Inflammatory macrophage (primary cell): ENCODE measurements at regions not wholly inside any gene's neighbourhood (a gene's known extent, or its start where the extent isn't known, plus 50 kb on each side); places are given as distances from the start of the nearest gene placed in this dataset.
"Not testable (repeated sequence)": the region's sequence is repeated elsewhere in the genome, so short reads cannot be mapped to it uniquely, and the experiment has no call there.

ENCODE experiments used
- DNase-seq, 2 donors: peaks; one replicate each; pipeline ENCODE4 v3.0.0-alpha.2; 2020 to 2022

GRCh38 chr2:186980787-186981550, 132.0 kb upstream of the ZSWIM2 start:
- no peak for DNase-seq

- no peak for DNase-seq
Observed at GRCh38 chr2:186980117-186980442, 131.1 kb upstream of the ZSWIM2 start.

- no peak for DNase-seq
Observed at GRCh38 chr2:186979439-186980116, 130.6 kb upstream of the ZSWIM2 start.

GRCh38 chr2:186977433-186978045, 128.6 kb upstream of the ZSWIM2 start:
- no peak for DNase-seq

GRCh38 chr2:186976329-186976728, 127.4 kb upstream of the ZSWIM2 start:
- no peak for DNase-seq

GRCh38 chr2:186972281-186972970, 123.5 kb upstream of the ZSWIM2 start:
- DNase-seq: no peak

GRCh38 chr2:186968277-186968676, 119.3 kb upstream of the ZSWIM2 start:
- no peak for DNase-seq

- no peak for DNase-seq
Observed at GRCh38 chr2:186966015-186966414, 117.0 kb upstream of the ZSWIM2 start.

GRCh38 chr2:186962085-186962747, 113.2 kb upstream of the ZSWIM2 start:
- DNase-seq: no peak

- not testable (repeated sequence) for DNase-seq
Observed at GRCh38 chr2:186960241-186960640, 111.3 kb upstream of the ZSWIM2 start.

- no peak for DNase-seq
Observed at GRCh38 chr2:186959486-186959885, 110.5 kb upstream of the ZSWIM2 start.

- peak in 1 of 2 donors; percentile 3 for DNase-seq
Observed at GRCh38 chr2:186950694-186951093, 101.7 kb upstream of the ZSWIM2 start.

GRCh38 chr2:186949726-186950256, 100.8 kb upstream of the ZSWIM2 start:
- peak; percentile 58 to 66 for DNase-seq

GRCh38 chr2:186947516-186947915, 98.5 kb upstream of the ZSWIM2 start:
- DNase-seq: no peak

GRCh38 chr2:186946896-186947467, 98.0 kb upstream of the ZSWIM2 start:
- DNase-seq: no peak

- no peak for DNase-seq
Observed at GRCh38 chr2:186941853-186942252, 92.9 kb upstream of the ZSWIM2 start.

- no peak for DNase-seq
Observed at GRCh38 chr2:186940463-186940862, 91.5 kb upstream of the ZSWIM2 start.

GRCh38 chr2:186934420-186934819, 85.5 kb upstream of the ZSWIM2 start:
- DNase-seq: no peak

GRCh38 chr2:186927867-186928191, 78.9 kb upstream of the ZSWIM2 start:
- no peak for DNase-seq

- no peak for DNase-seq
Observed at GRCh38 chr2:186927185-186927866, 78.4 kb upstream of the ZSWIM2 start.

- DNase-seq: peak in 1 of 2 donors; percentile 2
Observed at GRCh38 chr2:186925514-186925913, 76.5 kb upstream of the ZSWIM2 start.

GRCh38 chr2:186922316-186922715, 73.3 kb upstream of the ZSWIM2 start:
- DNase-seq: not testable (repeated sequence)
